Brain microvascular endothelial cell (primary cell): ENCODE measurements at regions not wholly inside any gene's neighbourhood (a gene's known extent, or its start where the extent isn't known, plus 50 kb on each side); places are given as distances from the start of the nearest gene placed in this dataset.

Experiments used
- DNase-seq: peaks from one replicate; pipeline ENCODE4 v3.0.0-alpha.2; 2020
- H3K27ac ChIP-seq: fragments of 250-450 bp; sonication (Bioruptor Pico); 2 replicates; pipeline ENCODE4 v1.5.1; 2020; ENCODE audit warnings: mild to moderate bottlenecking, moderate library complexity
- H3K27me3 ChIP-seq: fragments of 250-450 bp; sonication (Bioruptor Pico); replicated peaks from 2 replicates; pipeline ENCODE4 v1.5.1; 2020; ENCODE audit warnings: mild to moderate bottlenecking
- H3K36me3 ChIP-seq: fragments of 250-450 bp; sonication (Bioruptor Pico); replicated peaks from 2 replicates; pipeline ENCODE4 v1.5.1; 2020; ENCODE audit warnings: mild to moderate bottlenecking
- H3K4me3 ChIP-seq: 2 replicates; pipeline ENCODE4 v1.5.1; 2011; ENCODE audit warnings: low read depth, mild to moderate bottlenecking, control low read depth, low read length, moderate library complexity
- CTCF ChIP-seq: IDR thresholded peaks from 2 replicates; pipeline ENCODE4 v1.5.1; 2011; ENCODE audit warnings: low read depth, mild to moderate bottlenecking, moderate library complexity, low read length, control low read depth, inconsistent platforms; ENCODE audit errors: missing control alignments
- in situ Hi-C: cut with HindIII; loops from 2 replicates; pipeline ENCODE4 v1.10.0; 2017; ENCODE audit warnings: low sequenced_read_pairs, low pct_ligation_motif_present

- DNase-seq, result no peak
- Histone ChIP-seq H3K27me3 (peaks cover 10% of the 10 kb centered on the region), H3K4me3 (no peak overlapping the region), H3K36me3 (no peaks in the 10 kb centered on the region), H3K27ac (no peak overlapping the region)
- in situ Hi-C loops, result no loop called here
- TF ChIP-seq CTCF, result no peak
Measured at GRCh38 chr2:106580241-106580640, 93.1 kb downstream of the CD8B2 start.

GRCh38 chr2:106581328-106581727, 94.2 kb downstream of the CD8B2 start:
- Histone ChIP-seq H3K4me3 (no peak overlapping the region), H3K36me3 (no peaks in the 10 kb centered on the region), H3K27ac (no peak overlapping the region), H3K27me3 (peaks cover 10% of the 10 kb centered on the region)
- no peak for DNase-seq
- in situ Hi-C loops, result no loop called here
- no peak for TF ChIP-seq CTCF

GRCh38 chr2:106581755-106582147, 94.6 kb downstream of the CD8B2 start:
- Histone ChIP-seq H3K27me3 (peaks cover 10% of the 10 kb centered on the region), H3K36me3 (no peaks in the 10 kb centered on the region), H3K27ac (no peak overlapping the region), H3K4me3 (peak overlapping the region; percentile 49)
- no peak for DNase-seq
- no peak for TF ChIP-seq CTCF
- in situ Hi-C loops, result no loop called here

- Histone ChIP-seq H3K4me3 (peak overlapping the region; percentile 49), H3K27me3 (peaks cover 10% of the 10 kb centered on the region), H3K36me3 (no peaks in the 10 kb centered on the region), H3K27ac (no peak overlapping the region)
- TF ChIP-seq CTCF, result peak; percentile 95
- peak; percentile 79 for DNase-seq
- in situ Hi-C loops, result no loop called here
Measured at GRCh38 chr2:106582148-106583143, 95.3 kb downstream of the CD8B2 start.

GRCh38 chr2:106584304-106584954, 97.3 kb downstream of the CD8B2 start:
- Histone ChIP-seq H3K27me3 (peaks cover 10% of the 10 kb centered on the region), H3K4me3 (no peak overlapping the region), H3K36me3 (no peaks in the 10 kb centered on the region), H3K27ac (no peak overlapping the region)
- in situ Hi-C loops, result no loop called here
- TF ChIP-seq CTCF, result no peak
- DNase-seq, result no peak
